ENCODE measurements at regions not wholly inside any gene's neighbourhood (a gene's known extent, or its start where the extent isn't known, plus 50 kb on each side); places are given as distances from the start of the nearest gene placed in this dataset.

GRCh38 chr14:97361181-97361580 lies 564.0 kb downstream of the VRK1 start:
- no peak for TF ChIP-seq CTCF (IDR thresholded peaks at IDR 0.05)
- Histone ChIP-seq H2AFZ (no peak overlapping the region), H3K4me1 (no peaks in the 10 kb centered on the region), H3K9me3 (ENCODE audit: control insufficient read depth, low read length) (no peaks in the 10 kb centered on the region), H3K27me3 (ENCODE audit: control insufficient read depth, insufficient read depth, low read length) (no peaks in the 10 kb centered on the region), H3K4me3 (ENCODE audit: low read depth, low read length) (no peak overlapping the region), H3K79me2 (no peaks in the 10 kb centered on the region), H3K9ac (no peak overlapping the region), H3K36me3 (ENCODE audit: control insufficient read depth, insufficient read depth, low read length) (no peaks in the 10 kb centered on the region), H3K4me2 (ENCODE audit: low read length) (no peak overlapping the region), H3K27ac (no peak overlapping the region)

- no peak for TF ChIP-seq CTCF (IDR thresholded peaks at IDR 0.05)
- Histone ChIP-seq H3K27ac (no peak overlapping the region), H3K36me3 (ENCODE audit: control insufficient read depth, insufficient read depth, low read length) (no peaks in the 10 kb centered on the region), H3K4me1 (no peaks in the 10 kb centered on the region), H3K79me2 (no peaks in the 10 kb centered on the region), H3K4me2 (ENCODE audit: low read length) (no peak overlapping the region), H3K27me3 (ENCODE audit: control insufficient read depth, insufficient read depth, low read length) (no peaks in the 10 kb centered on the region), H3K4me3 (ENCODE audit: low read depth, low read length) (no peak overlapping the region), H3K9me3 (ENCODE audit: control insufficient read depth, low read length) (no peaks in the 10 kb centered on the region), H2AFZ (no peak overlapping the region), H3K9ac (no peak overlapping the region)
Observed at GRCh38 chr14:97361958-97362357, 564.8 kb downstream of the VRK1 start.

GRCh38 chr14:97366400-97366799 lies 569.2 kb downstream of the VRK1 start:
- Histone ChIP-seq H3K4me1 (no peaks in the 10 kb centered on the region), H3K27me3 (ENCODE audit: control insufficient read depth, insufficient read depth, low read length) (no peaks in the 10 kb centered on the region), H2AFZ (no peak overlapping the region), H3K4me3 (ENCODE audit: low read depth, low read length) (no peak overlapping the region), H3K27ac (no peak overlapping the region), H3K36me3 (ENCODE audit: control insufficient read depth, insufficient read depth, low read length) (no peaks in the 10 kb centered on the region), H3K79me2 (no peaks in the 10 kb centered on the region), H3K9ac (no peak overlapping the region), H3K4me2 (ENCODE audit: low read length) (no peak overlapping the region), H3K9me3 (ENCODE audit: control insufficient read depth, low read length) (no peaks in the 10 kb centered on the region)
- no peak for TF ChIP-seq CTCF (IDR thresholded peaks at IDR 0.05)

- Histone ChIP-seq H3K27me3 (ENCODE audit: control insufficient read depth, insufficient read depth, low read length) (no peaks in the 10 kb centered on the region), H3K4me2 (ENCODE audit: low read length) (no peak overlapping the region), H3K4me3 (ENCODE audit: low read depth, low read length) (no peak overlapping the region), H3K4me1 (no peaks in the 10 kb centered on the region), H3K9ac (no peak overlapping the region), H2AFZ (no peak overlapping the region), H3K79me2 (no peaks in the 10 kb centered on the region), H3K9me3 (ENCODE audit: control insufficient read depth, low read length) (no peaks in the 10 kb centered on the region), H3K27ac (no peak overlapping the region), H3K36me3 (ENCODE audit: control insufficient read depth, insufficient read depth, low read length) (no peaks in the 10 kb centered on the region)
- no peak for TF ChIP-seq CTCF (IDR thresholded peaks at IDR 0.05)
Observed at GRCh38 chr14:97367278-97367677, 570.1 kb downstream of the VRK1 start.

- Histone ChIP-seq H3K9ac (no peak overlapping the region), H3K9me3 (ENCODE audit: control insufficient read depth, low read length) (no peaks in the 10 kb centered on the region), H3K4me3 (ENCODE audit: low read depth, low read length) (no peak overlapping the region), H3K36me3 (ENCODE audit: control insufficient read depth, insufficient read depth, low read length) (no peaks in the 10 kb centered on the region), H3K79me2 (no peaks in the 10 kb centered on the region), H2AFZ (no peak overlapping the region), H3K4me2 (ENCODE audit: low read length) (no peak overlapping the region), H3K27ac (no peak overlapping the region), H3K27me3 (ENCODE audit: control insufficient read depth, insufficient read depth, low read length) (no peaks in the 10 kb centered on the region), H3K4me1 (no peaks in the 10 kb centered on the region)
- TF ChIP-seq CTCF (IDR thresholded peaks at IDR 0.05) = no peak
Observed at GRCh38 chr14:97368049-97368448, 570.9 kb downstream of the VRK1 start.
